Brain microvascular endothelial cell (primary cell): ENCODE measurements at regions not wholly inside any gene's neighbourhood (a gene's known extent, or its start where the extent isn't known, plus 50 kb on each side); places are given as distances from the start of the nearest gene placed in this dataset.

Source experiments
- DNase-seq: peaks from one replicate; pipeline ENCODE4 v3.0.0-alpha.2; 2020
- H3K27ac ChIP-seq: fragments of 250-450 bp; sonication (Bioruptor Pico); 2 replicates; pipeline ENCODE4 v1.5.1; 2020; ENCODE audit warnings: mild to moderate bottlenecking, moderate library complexity
- H3K27me3 ChIP-seq: fragments of 250-450 bp; sonication (Bioruptor Pico); replicated peaks from 2 replicates; pipeline ENCODE4 v1.5.1; 2020; ENCODE audit warnings: mild to moderate bottlenecking
- H3K36me3 ChIP-seq: fragments of 250-450 bp; sonication (Bioruptor Pico); replicated peaks from 2 replicates; pipeline ENCODE4 v1.5.1; 2020; ENCODE audit warnings: mild to moderate bottlenecking
- H3K4me3 ChIP-seq: 2 replicates; pipeline ENCODE4 v1.5.1; 2011; ENCODE audit warnings: low read depth, mild to moderate bottlenecking, control low read depth, low read length, moderate library complexity
- in situ Hi-C: cut with HindIII; loops from 2 replicates; pipeline ENCODE4 v1.10.0; 2017; ENCODE audit warnings: low sequenced_read_pairs, low pct_ligation_motif_present
- TF ChIP-seq, protein P1 (sequence below): IDR thresholded peaks from 2 replicates; pipeline ENCODE4 v1.5.1; 2011; ENCODE audit warnings: low read depth, mild to moderate bottlenecking, moderate library complexity, low read length, control low read depth, inconsistent platforms; ENCODE audit errors: missing control alignments

DNA sequence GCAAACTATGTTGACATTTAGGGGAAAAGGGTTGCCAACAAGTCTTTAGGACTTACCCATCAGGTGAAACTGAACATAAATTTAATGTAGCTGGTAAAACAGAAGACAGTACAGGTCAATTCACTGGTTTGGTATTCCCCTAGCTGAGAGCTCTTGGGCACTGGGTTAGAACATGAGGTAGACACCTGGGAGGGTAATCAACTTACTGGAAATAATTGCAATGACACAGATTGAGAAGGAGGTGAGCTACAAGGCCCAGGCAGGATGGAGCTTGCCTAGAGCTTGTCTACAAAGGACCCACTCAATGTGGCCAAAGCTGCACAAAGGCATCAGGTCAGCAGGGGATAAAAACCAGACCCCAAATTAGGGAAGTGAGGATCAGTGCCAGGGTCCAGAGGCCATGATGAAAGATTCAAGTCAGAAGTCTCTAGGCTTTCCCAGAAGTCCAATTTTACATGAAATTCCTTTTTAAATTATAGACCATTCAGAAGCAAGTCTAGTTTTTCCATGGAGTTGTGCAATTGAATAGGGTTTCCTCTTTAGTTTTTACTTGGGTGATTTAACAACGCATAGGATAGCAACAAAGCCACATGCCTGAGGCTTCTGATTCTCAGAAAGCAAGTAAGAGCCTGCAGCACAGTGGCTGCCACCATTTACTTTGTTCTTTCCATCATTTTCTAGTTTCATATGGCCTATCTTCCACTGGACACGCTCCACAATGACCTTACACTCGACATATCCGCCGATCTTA, 194.0 kb downstream of the NDFIP2 start:
- H3K27me3 ChIP-seq, result no peaks in the 10 kb centered on the region
- H3K27ac ChIP-seq, result no peak overlapping the region
- TF ChIP-seq, protein P1, sequence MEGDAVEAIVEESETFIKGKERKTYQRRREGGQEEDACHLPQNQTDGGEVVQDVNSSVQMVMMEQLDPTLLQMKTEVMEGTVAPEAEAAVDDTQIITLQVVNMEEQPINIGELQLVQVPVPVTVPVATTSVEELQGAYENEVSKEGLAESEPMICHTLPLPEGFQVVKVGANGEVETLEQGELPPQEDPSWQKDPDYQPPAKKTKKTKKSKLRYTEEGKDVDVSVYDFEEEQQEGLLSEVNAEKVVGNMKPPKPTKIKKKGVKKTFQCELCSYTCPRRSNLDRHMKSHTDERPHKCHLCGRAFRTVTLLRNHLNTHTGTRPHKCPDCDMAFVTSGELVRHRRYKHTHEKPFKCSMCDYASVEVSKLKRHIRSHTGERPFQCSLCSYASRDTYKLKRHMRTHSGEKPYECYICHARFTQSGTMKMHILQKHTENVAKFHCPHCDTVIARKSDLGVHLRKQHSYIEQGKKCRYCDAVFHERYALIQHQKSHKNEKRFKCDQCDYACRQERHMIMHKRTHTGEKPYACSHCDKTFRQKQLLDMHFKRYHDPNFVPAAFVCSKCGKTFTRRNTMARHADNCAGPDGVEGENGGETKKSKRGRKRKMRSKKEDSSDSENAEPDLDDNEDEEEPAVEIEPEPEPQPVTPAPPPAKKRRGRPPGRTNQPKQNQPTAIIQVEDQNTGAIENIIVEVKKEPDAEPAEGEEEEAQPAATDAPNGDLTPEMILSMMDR, result no peak
- H3K36me3 ChIP-seq, result no peaks in the 10 kb centered on the region
- in situ Hi-C loops, result no loop called here
- DNase-seq, result no peak
- no peak overlapping the region for H3K4me3 ChIP-seq

DNA sequence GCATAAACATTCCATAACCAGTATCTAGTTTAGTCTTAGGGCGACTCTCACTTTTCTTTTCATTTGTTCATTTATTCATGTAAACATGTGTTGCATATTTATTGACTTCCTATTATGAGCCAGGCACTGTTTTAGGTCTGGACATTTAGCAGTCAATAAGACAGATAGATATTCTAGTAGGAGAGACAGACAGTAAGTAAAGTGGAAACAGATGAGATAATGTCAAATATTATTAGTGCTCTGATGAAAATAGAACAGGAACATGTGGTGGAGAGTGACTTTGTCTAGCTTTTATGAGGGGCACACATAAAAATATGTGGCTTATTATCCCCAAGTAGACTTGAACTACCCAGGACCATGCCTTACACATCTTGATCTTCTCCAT, 193.0 kb downstream of the NDFIP2 start:
- no peak for DNase-seq
- in situ Hi-C loops, result no loop called here

DNA sequence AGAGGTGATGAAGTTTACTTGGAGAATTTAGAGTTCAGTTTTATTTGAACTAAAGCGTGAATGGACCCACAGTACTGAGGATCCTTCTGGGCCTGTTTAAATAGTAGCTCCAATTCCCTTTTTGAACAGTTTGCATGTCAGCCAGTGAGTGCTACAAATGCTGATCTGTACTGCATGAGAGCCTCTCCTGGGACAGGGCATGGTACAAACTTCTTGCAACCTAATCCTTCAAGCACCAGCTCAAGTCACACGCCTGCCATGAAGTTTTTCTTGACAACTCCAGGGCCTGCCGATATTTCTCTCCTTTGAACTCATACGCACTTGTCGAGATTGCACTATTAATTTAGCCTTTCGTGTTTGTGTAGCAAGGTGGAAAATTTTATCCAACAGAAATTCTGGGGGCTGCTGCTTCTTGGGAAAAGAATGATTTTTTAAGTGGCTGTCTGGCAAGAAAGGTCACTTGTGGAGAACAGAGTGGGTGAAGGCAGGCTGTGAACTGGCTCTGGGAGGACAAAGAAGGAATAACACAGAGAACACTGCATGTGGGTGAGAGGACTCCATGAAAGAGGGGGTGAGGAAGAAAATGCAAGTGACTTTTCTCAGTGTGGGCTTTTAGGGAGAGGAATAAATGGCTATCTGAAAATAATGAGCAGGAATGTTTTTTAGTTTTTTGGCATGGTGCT, 192.5 kb downstream of the NDFIP2 start:
- Histone ChIP-seq H3K36me3 (no peaks in the 10 kb centered on the region), H3K4me3 (no peak overlapping the region), H3K27ac (no peak overlapping the region), H3K27me3 (no peaks in the 10 kb centered on the region)
- TF ChIP-seq, protein P1, result no peak
- in situ Hi-C loops, result no loop called here
- no peak for DNase-seq

More for the DNA sequence above, 193.0 kb downstream of the NDFIP2 start:
- Histone ChIP-seq H3K27ac (no peak overlapping the region), H3K4me3 (no peak overlapping the region), H3K27me3 (no peaks in the 10 kb centered on the region), H3K36me3 (no peaks in the 10 kb centered on the region)
- TF ChIP-seq, protein P1, result no peak

DNA sequence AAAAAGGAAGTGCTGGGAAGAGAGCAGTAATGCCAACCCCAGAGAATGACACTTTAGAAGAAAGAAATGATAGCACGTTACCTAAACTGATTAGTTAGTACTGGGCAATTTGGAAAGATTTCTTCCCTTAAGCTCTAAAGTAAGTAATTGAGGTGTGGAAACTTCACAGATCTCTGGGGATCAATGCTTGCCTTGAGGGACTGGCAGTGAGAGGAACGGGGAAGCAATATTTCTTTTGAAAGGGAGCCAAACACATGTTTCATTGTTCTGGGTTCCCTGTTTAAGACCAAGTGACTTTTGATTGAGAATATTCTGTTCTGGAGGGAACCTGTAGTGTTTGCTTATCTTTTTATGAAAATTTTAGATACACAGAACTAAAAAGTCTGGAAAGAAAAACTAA, 190.5 kb downstream of the NDFIP2 start:
- TF ChIP-seq, protein P1, result no peak
- Histone ChIP-seq H3K4me3 (no peak overlapping the region), H3K27me3 (no peaks in the 10 kb centered on the region), H3K27ac (no peak overlapping the region), H3K36me3 (no peaks in the 10 kb centered on the region)
- DNase-seq, result no peak
- in situ Hi-C loops, result no loop called here

DNA sequence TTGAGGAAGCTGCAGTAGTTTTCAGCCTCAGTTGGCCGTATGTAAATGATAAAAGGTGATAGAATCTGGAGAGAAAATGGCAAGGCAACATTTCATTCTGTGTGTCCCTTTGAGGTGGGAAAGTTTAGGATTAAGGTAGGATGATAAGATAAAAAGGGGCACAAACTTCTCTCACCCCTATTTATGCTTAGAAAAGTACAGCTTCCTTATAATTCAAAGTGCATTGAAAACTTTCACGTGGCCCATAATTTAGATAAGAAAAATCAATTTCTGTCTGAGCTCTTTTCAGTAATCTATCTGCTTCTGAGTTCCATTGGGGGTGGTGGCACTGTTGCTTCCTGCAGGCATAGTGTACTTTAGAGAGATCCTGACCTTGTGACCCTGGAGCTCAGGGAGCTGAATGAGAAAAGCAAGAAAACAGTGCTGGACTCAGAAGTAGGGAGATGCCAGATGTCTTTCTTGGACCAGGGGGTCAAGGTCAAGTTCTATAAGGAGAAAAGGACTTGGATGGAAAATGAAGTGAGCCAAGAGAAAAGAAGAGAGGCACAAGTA, 187.3 kb downstream of the NDFIP2 start:
- Histone ChIP-seq H3K4me3 (no peak overlapping the region), H3K27me3 (no peaks in the 10 kb centered on the region), H3K36me3 (no peaks in the 10 kb centered on the region), H3K27ac (no peak overlapping the region)
- TF ChIP-seq, protein P1, result no peak
- in situ Hi-C loops, result no loop called here
- DNase-seq, result no peak
